LNCAP (cell line): ENCODE measurements at regions not wholly inside any gene's neighbourhood (a gene's known extent, or its start where the extent isn't known, plus 50 kb on each side); places are given as distances from the start of the nearest gene placed in this dataset.

Experiments used
- TF ChIP-seq, protein P1 (sequence below): fragments of 450-650 bp; IDR thresholded peaks from 2 replicates; pipeline ENCODE4 v1.5.1; 2017; ENCODE audit warnings: mild to moderate bottlenecking

DNA sequence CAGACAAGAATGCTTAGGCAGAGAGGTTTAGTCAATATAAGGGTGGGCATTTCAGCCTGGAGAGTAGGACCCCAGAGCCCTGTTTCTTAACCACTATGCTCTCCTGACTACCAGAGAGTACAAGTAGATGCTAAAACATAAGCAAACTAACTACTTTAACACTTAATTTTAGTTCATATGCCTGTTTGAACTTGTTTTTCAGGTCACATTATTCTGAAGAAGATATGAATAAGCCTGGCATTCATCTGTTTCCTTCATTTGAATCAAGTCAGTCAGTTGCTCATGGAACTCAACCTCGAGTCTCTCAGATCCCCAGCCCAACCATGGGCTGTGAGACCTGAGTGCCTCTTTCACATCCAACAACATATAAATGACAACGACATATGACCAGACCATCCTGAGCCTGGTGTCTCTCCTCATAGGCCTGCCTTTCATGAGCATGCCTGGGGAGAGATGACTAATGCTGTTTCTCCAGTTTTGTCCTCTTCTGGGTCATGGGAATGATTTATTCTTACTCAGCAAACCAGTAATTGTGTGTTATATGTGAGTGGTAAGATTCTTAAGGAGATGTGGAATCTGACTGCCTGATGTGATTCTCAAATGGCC lies 251.1 kb upstream of the BTG1 start:
- TF ChIP-seq, protein P1, sequence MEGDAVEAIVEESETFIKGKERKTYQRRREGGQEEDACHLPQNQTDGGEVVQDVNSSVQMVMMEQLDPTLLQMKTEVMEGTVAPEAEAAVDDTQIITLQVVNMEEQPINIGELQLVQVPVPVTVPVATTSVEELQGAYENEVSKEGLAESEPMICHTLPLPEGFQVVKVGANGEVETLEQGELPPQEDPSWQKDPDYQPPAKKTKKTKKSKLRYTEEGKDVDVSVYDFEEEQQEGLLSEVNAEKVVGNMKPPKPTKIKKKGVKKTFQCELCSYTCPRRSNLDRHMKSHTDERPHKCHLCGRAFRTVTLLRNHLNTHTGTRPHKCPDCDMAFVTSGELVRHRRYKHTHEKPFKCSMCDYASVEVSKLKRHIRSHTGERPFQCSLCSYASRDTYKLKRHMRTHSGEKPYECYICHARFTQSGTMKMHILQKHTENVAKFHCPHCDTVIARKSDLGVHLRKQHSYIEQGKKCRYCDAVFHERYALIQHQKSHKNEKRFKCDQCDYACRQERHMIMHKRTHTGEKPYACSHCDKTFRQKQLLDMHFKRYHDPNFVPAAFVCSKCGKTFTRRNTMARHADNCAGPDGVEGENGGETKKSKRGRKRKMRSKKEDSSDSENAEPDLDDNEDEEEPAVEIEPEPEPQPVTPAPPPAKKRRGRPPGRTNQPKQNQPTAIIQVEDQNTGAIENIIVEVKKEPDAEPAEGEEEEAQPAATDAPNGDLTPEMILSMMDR: no peak

DNA sequence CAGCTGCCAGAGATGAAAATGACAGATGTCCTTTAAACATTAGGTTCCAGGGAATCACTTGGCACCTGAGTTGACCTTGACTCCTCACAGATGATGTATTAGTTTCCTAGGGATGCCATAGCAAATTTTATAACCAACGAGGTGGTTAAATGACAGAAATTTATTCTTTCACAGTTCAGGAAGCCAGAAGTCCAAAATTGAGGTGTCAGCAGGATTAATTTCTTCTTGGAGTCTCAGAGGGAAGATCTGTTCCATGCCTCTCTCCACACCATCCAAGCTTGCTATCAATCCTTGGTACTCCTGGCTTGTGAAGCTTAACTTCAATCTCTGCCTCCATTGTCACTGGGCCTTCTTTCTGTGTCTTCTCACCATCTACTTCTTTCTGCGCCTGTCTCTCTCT lies 249.7 kb upstream of the BTG1 start:
- TF ChIP-seq, protein P1: no peak

DNA sequence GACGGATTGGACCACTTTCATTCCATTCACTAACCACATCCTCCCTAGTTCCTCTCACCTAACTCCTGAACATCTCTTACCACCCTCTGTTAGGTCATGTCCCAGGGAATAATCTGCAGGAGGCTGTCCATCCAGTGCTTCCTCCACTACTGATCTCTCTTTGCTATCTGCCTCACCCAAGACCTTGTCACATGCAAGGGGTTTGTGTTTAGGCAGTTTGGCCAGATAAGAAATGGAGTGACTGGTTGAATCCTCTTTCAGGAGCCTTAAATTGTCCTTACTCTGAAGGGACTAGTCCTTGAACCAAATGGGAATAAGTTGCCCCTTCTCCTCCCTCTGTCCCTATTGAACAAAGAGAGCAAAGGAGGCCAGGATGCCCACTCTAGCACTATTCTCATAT lies 249.2 kb upstream of the BTG1 start:
- TF ChIP-seq, protein P1: no peak

- TF ChIP-seq, protein P1: no peak
Observed at GRCh38 chr12:92393504-92393903, 247.9 kb upstream of the BTG1 start.

DNA sequence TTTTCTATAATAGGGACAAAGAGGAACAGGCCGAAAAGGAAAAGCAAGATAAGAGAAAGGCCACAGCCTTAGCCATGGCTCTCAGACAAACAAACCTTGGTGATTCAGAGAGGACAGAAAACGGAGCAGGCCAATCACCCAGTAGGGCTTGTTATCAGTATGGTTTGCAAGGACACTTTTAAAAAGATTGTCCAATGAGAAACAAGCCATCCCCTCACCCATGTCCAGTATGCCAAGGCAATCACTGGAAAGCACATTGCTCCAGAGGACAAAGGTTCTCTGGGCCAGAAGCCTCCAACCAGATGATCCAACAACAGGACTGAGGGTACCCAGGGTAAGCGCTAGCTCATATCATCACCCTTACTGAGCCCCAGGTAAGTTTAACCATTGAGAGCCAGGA lies 243.8 kb upstream of the BTG1 start:
- TF ChIP-seq, protein P1: no peak

GRCh38 chr12:92385296-92385695 lies 239.7 kb upstream of the BTG1 start:
- TF ChIP-seq, protein P1: no peak

DNA sequence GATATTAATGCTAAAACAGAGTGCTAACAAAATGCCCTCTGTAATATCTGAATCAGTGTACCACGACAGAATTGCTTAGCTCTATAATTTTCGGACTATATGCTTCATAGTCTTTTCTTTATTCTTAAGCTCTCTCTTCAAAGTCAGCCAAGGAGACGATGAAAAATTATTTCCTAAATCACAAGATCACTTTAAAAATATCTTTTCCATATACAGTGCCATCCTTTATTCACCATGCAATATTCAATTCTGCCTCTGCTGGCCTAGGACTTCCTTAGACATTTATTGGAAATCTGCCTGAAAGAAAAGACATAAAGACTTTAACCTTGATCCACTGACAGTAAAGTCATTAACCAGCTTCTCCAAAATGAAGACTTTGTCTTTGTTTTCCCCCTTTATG lies 238.9 kb upstream of the BTG1 start:
- TF ChIP-seq, protein P1: no peak

- TF ChIP-seq, protein P1: no peak
Observed at GRCh38 chr12:92382383-92382878, 236.8 kb upstream of the BTG1 start.
